HG02870 (cell line): ENCODE measurements at regions not wholly inside any gene's neighbourhood (a gene's known extent, or its start where the extent isn't known, plus 50 kb on each side); places are given as distances from the start of the nearest gene placed in this dataset.

Source experiments
- ATAC-seq: cut with Tn5 transposase; IDR thresholded peaks from one replicate; pipeline ENCODE4 v1.9.1; 2021; ENCODE audit warnings: mild to moderate bottlenecking, moderate library complexity; ENCODE audit not compliant: unreplicated experiment

DNA sequence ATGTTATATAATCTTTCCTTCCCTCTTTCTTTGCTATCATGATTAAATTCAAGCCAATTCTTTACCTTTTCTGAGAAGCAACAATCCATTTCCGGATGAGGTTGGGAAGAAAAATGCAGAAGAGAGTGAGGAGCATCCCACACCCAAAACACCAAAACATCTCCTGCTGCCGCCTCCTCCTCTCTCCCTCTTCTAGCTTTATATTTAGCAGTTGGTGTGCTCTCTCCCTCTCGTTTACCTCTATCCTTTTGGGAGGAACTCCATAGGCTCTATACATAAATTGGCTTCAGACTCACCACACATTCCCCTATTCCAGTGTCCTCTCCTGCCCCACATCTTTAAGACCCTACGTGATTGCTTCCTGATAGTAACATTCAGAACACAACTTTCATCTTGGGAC is 332.2 kb upstream of the PLXNA2 start:
- ATAC-seq, result no peak

DNA sequence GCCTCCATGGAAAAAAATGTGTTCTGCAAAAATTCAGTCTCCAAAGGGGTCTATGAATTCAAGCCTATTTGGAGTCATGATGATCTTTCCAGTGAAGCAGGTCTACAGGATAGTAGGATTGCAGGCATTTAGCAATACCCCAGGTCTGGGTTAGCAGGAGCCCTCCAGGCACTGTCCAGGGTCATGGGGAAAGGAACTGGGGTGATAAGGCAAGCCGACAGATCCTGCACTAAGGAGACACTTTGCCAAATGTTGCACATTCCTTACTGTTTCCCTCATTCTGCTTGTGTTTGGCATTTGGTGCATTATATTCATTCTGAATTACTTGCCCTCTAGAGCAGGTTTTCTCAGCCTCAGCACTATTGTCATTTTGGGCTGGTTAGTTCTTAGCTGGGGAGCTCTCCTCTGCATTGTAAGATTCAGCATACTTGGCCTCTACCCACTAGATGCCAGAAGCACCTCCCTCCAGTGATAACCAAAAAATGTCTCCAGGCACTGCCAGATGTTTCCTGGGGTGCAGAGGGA is 333.3 kb upstream of the PLXNA2 start:
- ATAC-seq, result no peak

DNA sequence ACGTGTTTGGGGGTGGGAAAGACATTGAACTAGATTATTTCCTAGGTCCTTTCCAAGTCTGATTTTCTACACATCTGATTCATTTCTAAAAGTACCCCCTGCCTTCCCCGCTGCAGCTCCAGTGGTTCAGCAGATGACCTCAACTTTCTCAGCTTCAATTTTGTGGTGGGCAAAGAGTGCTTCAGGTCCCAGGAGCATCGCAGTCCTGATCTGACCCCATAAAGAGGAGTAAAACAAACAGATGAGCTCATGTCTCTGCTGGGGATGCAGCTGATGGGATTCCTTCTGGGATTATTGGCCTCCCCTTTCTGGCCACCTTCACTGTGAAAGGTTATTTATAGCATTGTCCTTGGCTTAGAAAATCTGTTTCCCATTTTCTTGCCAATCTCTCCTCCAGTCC is 337.0 kb upstream of the PLXNA2 start:
- no peak for ATAC-seq

DNA sequence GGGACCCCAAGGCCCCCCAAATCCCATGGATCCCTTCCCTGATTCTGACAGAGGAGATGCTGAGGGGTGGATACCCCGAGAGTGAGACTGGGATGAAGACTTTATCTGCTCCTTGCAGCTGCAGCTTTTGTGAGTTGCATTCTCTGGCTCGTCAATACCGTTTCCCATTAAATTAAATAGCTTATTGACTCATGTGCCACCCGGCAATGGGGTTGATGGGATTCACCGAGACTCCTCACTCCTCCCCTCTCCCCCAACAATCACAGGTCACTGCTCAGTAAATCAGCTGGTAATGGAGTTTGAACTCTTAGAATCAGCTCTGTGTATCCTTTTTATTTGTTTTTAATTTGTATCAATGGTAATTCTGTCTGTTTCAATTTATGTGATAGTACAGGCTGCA is 337.5 kb upstream of the PLXNA2 start:
- ATAC-seq, result no peak

DNA sequence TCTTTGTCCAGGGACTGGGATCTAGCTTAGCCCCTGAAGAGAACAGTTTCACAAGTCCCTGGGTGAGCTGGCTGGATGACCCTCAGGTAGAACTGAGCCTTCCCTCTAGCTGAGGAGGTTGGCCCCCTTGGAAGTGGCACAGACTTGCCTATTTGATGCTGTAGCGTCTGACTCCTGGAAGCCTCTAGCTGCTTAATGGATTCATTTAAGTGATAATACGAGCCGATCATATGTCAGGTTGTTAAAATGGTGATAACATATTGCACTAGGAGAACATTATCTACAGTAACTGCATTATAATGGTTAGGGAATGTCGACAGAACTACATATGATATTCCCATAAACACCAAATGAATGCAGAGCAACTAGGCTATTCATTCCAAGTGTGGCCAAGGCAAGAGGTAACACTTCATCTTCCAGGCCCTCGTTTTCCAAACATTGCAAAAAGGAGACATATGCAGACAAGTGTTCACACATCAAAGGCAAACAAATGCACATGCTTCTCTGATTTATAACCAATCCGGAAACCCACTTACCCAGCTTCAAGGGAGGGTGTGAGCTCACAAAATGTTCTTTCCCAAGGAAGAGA is 340.1 kb upstream of the PLXNA2 start:
- ATAC-seq, result no peak

DNA sequence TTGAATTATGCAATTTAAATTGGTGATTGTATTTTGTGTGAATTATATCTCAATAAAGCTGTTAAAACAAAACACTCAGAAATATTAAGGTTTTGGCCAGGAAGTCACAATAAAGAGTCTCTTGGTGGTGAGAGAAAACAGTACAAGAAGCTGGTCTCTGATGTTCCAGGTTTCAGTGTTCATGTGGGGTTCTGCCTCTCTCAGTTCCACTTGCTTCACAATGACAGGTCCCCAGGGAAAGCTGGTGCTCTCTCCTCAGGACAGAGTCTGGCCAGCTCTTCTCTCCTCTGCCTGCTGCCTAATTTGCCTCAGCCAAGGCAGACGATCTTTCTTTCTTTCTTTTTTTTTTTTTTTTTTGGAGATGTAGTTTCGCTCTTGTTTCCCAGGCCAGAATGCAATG is 342.9 kb upstream of the PLXNA2 start:
- peak; percentile 98 for ATAC-seq

DNA sequence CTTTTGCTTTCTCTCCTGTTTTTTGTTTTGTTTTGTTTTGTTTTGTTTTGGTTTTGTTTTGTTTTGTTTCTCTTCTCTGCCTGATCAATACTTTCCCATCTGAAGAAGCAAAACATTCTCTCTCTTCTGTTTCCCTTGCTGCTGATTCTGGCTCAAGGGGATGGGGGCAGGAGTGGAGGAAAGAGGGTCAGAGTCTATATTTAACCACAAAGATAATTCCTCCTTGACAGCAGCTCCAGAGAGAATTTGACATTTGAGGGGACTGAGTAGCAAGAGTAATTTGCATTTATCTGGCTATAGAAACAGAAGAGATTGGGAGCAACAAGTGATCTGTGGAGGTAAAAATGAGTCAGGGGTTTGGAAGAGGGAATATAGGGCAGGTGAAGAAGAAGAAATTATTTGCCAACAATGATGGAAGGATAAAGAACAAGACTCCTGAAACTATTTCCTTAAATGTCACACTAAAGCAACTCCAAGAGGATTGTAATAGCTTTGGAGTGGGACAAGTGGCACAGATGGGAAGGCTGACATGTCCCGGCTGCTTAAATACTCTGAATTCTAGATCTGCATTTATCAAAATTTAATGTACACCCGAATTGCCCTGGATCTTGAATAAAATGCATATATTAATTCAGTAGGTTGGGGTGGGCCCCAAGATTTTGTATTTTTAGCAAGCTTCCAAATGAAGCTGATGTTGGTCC is 349.3 kb upstream of the PLXNA2 start:
- no peak for ATAC-seq

DNA sequence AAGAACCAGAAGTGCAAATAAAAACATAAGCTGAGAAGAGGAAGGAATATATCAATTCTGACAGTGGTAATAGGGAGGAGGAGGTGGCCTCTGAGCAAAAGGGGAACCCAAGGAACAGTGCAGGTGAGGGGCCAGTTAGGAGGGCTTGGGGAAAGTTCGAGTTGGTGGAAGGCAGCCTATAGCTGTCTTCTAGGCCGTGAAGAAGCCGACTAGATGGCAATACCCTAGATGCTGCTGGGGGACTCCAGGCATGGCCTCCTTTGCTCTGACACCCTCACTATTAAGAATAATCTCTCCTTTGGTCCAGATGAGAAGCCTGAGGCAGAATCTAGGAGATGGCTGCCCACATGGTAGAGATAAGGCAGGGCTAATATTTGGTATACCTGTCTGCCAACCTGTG is 351.1 kb upstream of the PLXNA2 start:
- no peak for ATAC-seq

DNA sequence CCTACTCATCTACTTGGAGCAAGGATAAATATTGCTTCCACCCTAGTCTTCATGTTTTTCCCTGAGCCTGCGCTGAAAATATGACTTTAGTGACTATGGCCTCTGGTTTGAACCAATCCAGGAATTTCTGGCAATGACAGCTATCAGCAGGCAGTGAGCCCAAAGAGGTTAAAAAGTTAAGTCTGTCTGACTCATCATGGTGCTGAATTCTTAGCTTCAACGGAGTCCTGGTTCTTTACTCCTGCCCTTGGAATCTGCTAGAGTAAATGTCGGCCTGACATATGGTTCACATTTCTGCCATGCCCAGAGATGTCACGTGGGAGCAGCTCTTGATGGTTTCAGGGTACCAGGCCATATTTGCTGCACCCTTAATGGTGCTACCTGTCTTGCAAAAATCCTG is 351.6 kb upstream of the PLXNA2 start:
- no peak for ATAC-seq

DNA sequence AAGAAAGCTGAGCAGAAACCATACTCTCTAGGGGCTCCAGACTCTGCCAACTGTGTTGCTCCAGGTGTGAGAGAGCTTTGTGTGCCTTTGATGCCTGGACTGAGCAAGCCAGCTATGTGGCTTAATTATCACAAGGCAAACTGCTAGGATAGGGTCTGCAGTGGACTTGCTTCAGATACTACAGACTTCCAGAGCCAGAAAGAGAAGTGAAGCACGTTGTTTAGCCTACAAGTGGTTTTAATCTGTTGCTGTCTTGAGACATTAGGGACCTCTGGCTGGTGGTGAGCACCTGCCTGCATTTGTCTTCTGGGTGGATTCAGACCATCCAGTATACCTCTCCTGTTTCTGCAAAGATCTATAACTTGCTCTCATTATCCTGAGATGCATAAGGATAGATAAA is 353.4 kb upstream of the PLXNA2 start:
- no peak for ATAC-seq

DNA sequence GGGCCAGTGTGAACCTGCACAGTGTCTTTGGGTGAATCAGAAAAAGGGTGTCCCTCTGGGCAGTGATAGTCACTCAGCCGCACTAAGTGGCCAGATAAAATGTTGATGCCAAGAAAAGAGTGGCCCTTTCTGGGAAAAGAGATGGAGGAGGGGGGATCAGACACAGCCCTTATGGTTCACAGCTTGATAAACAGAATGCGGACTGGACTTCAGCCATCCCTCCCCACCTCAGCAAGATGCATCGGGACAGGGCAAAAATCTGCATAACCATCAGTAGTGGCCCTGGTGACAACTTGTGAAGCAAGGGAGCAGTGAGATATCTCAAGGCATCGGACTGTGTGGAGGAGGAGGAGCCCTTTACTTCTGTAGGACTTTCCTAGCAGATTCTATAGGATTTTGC is 353.8 kb upstream of the PLXNA2 start:
- no peak for ATAC-seq

DNA sequence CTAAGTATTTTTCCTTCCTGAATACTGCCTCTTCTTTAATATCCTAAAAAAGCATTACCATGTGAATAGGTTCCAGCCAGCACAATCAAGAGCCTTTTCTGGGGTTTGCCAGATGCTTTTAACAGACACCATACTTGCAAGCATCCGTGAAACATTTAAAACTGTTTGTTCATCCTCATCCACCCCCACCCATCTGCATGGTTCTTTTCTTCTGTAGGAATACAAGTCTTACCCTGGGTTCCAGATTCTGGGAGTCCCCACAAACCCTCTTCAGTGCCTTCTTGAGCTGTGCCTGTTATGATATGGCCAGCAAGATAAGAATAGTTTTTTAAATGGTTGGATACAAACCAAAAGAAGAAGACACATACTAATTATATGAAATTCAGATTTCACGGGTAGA is 354.9 kb upstream of the PLXNA2 start:
- ATAC-seq, result no peak

DNA sequence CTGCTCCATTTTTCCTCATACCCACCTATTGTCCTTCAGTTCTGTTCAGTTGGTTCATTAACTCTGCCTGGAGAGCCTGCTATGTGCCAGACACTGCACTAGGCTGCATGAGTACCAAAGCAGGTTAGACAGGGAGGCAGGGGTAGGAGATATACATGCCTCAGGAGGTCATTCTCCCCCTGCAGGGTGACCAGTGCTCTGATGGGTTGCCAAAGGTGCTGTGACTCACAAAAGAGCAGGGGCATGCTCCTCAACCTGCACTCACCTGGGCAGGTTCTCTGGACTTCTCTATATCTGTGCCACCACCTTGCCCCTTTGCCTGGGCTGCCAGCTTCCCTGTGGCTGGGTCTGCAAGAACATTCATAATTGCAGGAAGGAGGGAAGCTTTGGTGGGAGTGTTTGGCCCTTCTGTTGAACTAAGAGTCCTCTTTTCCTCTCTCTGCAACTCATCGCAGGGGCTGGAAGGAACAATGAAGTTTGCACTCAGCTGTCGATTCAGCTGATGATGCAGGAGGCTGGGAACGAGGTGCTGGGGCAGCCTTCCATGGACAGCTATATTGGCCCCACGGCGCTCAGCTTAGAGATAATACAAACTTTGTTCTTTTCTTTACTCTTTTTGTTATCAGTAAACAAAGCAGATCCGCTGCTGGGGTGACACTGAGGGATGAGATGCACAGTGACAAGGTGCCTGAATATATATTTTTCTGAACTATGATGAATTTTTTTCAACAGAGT is 356.4 kb upstream of the PLXNA2 start:
- ATAC-seq, result no peak

DNA sequence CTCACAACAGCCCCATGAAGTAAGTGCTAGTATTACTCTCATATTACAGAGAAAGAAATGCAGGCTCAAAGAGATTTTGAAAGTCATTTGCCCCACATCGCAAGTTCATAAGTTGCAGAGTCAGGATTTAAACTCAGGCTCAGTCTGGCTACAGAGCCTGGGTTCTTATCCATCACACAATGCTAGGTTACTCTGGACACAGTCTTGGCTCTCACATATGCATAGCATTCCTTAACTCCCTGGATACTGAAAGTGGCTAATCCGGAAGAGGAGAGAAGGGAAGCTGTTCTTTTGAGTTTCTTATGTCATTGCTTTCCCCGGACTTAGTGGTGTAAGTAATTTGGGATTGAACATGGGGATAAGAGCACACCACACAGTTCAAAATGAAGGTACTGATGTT is 357.4 kb upstream of the PLXNA2 start:
- no peak for ATAC-seq

DNA sequence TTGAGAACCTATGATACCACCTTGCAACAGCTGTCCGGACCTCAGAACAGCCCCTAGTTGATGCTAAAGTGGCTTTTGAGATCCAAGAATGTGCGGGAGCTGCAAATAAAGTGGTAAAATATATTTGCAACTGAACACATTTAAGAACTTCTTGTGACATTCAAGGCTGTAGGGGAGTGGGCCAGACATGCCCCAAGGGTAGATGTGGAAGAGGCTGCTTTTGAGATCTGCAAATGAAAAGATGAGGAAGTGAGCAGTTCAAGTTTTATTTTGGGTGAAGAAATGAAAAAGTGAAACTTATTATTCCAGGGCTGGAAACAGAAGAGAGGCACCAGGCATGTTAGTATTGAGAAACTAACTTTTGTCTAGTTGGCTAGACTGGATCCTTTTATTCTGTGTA is 359.5 kb upstream of the PLXNA2 start:
- ATAC-seq, result no peak

DNA sequence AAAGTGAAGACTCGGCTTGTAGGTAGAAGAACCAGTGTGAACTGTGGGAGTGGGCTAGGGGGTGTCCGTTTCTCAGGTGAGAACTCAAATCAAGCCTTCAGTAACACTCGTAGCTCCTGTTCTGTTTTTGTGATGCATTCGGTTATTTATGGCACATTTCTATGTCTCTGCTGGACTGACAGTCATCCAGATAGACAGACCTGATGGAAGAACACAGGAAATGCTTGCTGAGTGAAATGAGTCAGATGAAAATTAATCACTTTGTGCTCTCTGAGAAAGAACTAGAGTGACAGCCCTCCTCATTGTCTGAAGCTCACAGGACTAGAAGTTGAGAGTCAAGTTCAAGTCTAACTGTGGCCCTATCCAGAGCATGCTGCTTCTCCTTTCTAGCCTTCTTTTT is 360.1 kb upstream of the PLXNA2 start:
- peak; percentile 98 for ATAC-seq

DNA sequence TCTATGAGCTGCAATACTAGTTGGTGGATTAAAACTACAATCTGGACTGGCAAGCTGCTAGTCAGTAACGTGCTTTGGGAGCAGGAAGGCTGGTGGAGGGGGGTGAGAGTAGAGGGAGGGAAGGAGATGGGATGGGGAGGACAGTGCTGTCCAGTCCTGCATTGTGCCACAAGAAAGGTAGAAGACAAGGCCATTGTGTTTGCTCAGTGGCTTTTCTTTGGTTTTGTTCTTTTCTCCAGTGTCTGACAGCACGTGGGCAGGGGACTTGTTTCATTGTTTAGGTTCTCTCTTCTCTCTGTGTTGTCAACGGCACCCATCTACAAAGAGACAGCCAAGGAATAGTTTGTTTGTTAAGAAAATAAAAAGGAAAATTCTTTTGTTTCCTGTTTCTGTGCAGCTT is 362.8 kb upstream of the PLXNA2 start:
- no peak for ATAC-seq

DNA sequence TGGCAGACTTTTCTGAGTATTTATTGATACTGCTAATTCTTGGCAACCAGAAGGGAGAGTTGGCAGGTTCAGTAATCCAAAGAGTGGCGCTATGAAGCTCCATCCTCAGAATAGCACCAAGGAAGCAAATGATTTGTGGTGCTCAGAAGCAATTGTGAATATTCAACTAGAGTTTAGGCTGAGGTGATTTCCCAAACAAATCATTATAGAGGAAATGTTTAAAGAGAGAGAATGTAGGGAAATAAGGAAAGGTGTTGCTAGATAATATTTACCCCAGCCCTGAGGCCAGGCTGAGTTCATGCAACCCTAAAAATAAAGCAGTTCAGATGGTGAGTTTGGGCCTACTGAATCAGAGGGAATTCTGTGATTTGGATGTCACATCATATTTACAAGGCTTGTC is 363.4 kb upstream of the PLXNA2 start:
- ATAC-seq, result no peak

DNA sequence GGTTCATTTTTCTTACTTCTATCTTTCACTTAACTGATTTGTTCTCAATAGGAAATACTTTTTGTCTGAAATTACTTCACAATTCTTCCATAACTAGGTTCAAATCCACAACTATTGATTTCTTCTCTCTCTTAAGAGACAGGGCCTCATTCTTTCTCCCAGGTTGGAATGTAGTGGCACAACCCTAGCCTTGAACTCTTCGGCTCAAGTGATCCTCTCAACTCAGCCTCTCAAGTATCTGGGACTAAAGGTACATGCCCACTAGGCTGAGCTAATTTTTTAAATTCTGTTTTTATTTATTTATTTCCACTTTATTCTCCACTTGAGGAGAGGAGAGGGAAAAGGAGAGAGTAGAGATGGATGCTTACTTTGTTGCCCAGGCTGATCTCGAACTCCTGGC is 370.4 kb upstream of the PLXNA2 start:
- ATAC-seq, result no peak

DNA sequence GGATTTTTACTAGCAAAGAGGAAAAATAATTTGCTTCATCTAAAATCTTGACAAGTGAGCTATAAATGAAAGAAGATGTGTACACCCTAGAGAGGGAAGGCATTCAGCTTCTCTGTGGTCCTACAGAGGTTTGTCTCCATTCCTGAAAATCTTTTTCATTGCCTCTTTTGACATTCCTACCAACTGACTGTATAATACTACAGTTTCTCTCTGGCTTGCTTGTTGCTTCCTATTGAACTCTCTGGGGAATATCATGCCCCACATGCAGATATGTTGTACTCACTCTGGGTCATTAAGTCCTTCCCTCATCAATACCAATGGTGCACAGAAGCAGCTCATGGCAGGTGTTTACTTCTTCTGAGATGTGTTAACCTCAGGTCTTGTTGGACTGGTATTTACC is 371.2 kb upstream of the PLXNA2 start:
- ATAC-seq, result no peak

DNA sequence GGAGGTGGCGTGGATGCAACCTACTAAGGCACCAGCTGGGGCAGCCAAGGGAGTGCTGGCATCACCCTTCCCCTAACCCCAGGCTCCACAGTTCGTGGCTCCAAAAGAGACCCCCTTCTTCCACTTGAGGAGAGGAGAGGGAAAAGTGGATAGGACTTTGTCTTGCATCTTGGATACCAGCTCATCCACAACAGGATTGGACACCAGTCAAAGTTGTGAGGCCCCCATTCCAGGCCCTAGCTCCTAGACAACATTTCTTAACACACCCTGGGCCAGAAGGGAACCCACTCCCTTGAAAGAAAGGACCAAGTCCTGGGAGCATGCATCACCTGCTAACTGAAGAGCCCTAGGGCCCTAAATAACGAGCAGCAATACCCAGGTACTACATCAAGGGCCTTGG is 372.6 kb upstream of the PLXNA2 start:
- no peak for ATAC-seq
